Hematopoietic multipotent progenitor cell treated with erythropoietin and hydrocortisone succinate and interleukin-3 and kit ligand, for 15 days (in vitro differentiated cells): ENCODE measurements at regions not wholly inside any gene's neighbourhood (a gene's known extent, or its start where the extent isn't known, plus 50 kb on each side); places are given as distances from the start of the nearest gene placed in this dataset.
"Not testable (repeated sequence)": the region's sequence is repeated elsewhere in the genome, so short reads cannot be mapped to it uniquely, and the experiment has no call there.

Experiments used
- DNase-seq: peaks from one replicate; pipeline ENCODE4 v3.0.0-alpha.2; 2015; ENCODE audit warnings: low spot score

- DNase-seq: not testable (repeated sequence)
These were observed 108.2 kb downstream of the SPATA31A1 start for GRCh38 chr9:39463696-39464095.

GRCh38 chr9:39464122-39464777 is 108.8 kb downstream of the SPATA31A1 start:
- DNase-seq: peak; percentile 25

- DNase-seq: not testable (repeated sequence)
These were observed 119.0 kb downstream of the SPATA31A1 start for GRCh38 chr9:39474499-39474898.

GRCh38 chr9:39483073-39483472 is 127.6 kb downstream of the SPATA31A1 start:
- not testable (repeated sequence) for DNase-seq

GRCh38 chr9:39483880-39484279 is 128.4 kb downstream of the SPATA31A1 start:
- not testable (repeated sequence) for DNase-seq

- DNase-seq: not testable (repeated sequence)
These were observed 128.8 kb downstream of the SPATA31A1 start for GRCh38 chr9:39484292-39484691.

- not testable (repeated sequence) for DNase-seq
These were observed 132.0 kb downstream of the SPATA31A1 start for GRCh38 chr9:39487477-39487876.

GRCh38 chr9:39496248-39496647 is 140.8 kb downstream of the SPATA31A1 start:
- not testable (repeated sequence) for DNase-seq

GRCh38 chr9:39503178-39503577 is 147.7 kb downstream of the SPATA31A1 start:
- DNase-seq: not testable (repeated sequence)

- not testable (repeated sequence) for DNase-seq
These were observed 172.0 kb downstream of the SPATA31A1 start for GRCh38 chr9:39527387-39528029.

GRCh38 chr9:39532597-39532996 is 177.1 kb downstream of the SPATA31A1 start:
- not testable (repeated sequence) for DNase-seq

- not testable (repeated sequence) for DNase-seq
These were observed 177.7 kb downstream of the SPATA31A1 start for GRCh38 chr9:39533001-39533762.

GRCh38 chr9:39533763-39534548 is 178.5 kb downstream of the SPATA31A1 start:
- DNase-seq: not testable (repeated sequence)

GRCh38 chr9:39534897-39535296 is 179.4 kb downstream of the SPATA31A1 start:
- not testable (repeated sequence) for DNase-seq

GRCh38 chr9:39542157-39542556 is 186.7 kb downstream of the SPATA31A1 start:
- not testable (repeated sequence) for DNase-seq

GRCh38 chr9:39545079-39545478 is 189.6 kb downstream of the SPATA31A1 start:
- DNase-seq: not testable (repeated sequence)

- not testable (repeated sequence) for DNase-seq
These were observed 195.1 kb downstream of the SPATA31A1 start for GRCh38 chr9:39550573-39550972.

- not testable (repeated sequence) for DNase-seq
These were observed 196.1 kb downstream of the SPATA31A1 start for GRCh38 chr9:39551544-39551943.

- DNase-seq: not testable (repeated sequence)
These were observed 196.9 kb downstream of the SPATA31A1 start for GRCh38 chr9:39552242-39552881.

- DNase-seq: not testable (repeated sequence)
These were observed 198.9 kb downstream of the SPATA31A1 start for GRCh38 chr9:39554352-39554751.

GRCh38 chr9:39559384-39559783 is 203.9 kb downstream of the SPATA31A1 start:
- not testable (repeated sequence) for DNase-seq
